ENCODE measurements at regions not wholly inside any gene's neighbourhood (a gene's known extent, or its start where the extent isn't known, plus 50 kb on each side); places are given as distances from the start of the nearest gene placed in this dataset.
"Not testable (repeated sequence)": the region's sequence is repeated elsewhere in the genome, so short reads cannot be mapped to it uniquely, and the experiment has no call there.

GRCh38 chr5:39629946-39630345 is 205.2 kb upstream of the DAB2 start:
- no peak for DNase-seq

- DNase-seq = no peak
Observed at GRCh38 chr5:39628348-39628747, 203.6 kb upstream of the DAB2 start.

- no peak for DNase-seq
Observed at GRCh38 chr5:39624890-39625289, 200.1 kb upstream of the DAB2 start.

GRCh38 chr5:39624268-39624886 is 199.6 kb upstream of the DAB2 start:
- peak; percentile 21 for DNase-seq

GRCh38 chr5:39623291-39623865 is 198.6 kb upstream of the DAB2 start:
- no peak for DNase-seq

- DNase-seq = no peak
Observed at GRCh38 chr5:39622281-39622680, 197.5 kb upstream of the DAB2 start.

GRCh38 chr5:39619168-39619818 is 194.5 kb upstream of the DAB2 start:
- DNase-seq = no peak

- DNase-seq = no peak
Observed at GRCh38 chr5:39618391-39618790, 193.6 kb upstream of the DAB2 start.

GRCh38 chr5:39616131-39616530 is 191.4 kb upstream of the DAB2 start:
- no peak for DNase-seq

GRCh38 chr5:39611076-39611475 is 186.3 kb upstream of the DAB2 start:
- DNase-seq = not testable (repeated sequence)

GRCh38 chr5:39608024-39608423 is 183.2 kb upstream of the DAB2 start:
- DNase-seq = no peak

- DNase-seq = no peak
Observed at GRCh38 chr5:39606591-39606990, 181.8 kb upstream of the DAB2 start.

- DNase-seq = peak; percentile 10
Observed at GRCh38 chr5:39605588-39606575, 181.1 kb upstream of the DAB2 start.

- no peak for DNase-seq
Observed at GRCh38 chr5:39605145-39605544, 180.4 kb upstream of the DAB2 start.

- DNase-seq = no peak
Observed at GRCh38 chr5:39604491-39604890, 179.7 kb upstream of the DAB2 start.

- peak; percentile 57 for DNase-seq
Observed at GRCh38 chr5:39599721-39600431, 175.1 kb upstream of the DAB2 start.

GRCh38 chr5:39598661-39599248 is 174.0 kb upstream of the DAB2 start:
- no peak for DNase-seq

GRCh38 chr5:39588179-39588578 is 163.4 kb upstream of the DAB2 start:
- no peak for DNase-seq

- DNase-seq = no peak
Observed at GRCh38 chr5:39587675-39588074, 162.9 kb upstream of the DAB2 start.

GRCh38 chr5:39586185-39586584 is 161.4 kb upstream of the DAB2 start:
- no peak for DNase-seq

GRCh38 chr5:39584927-39585326 is 160.1 kb upstream of the DAB2 start:
- DNase-seq = peak; percentile 81
